ENCODE measurements at regions not wholly inside any gene's neighbourhood (a gene's known extent, or its start where the extent isn't known, plus 50 kb on each side); places are given as distances from the start of the nearest gene placed in this dataset.

DNA sequence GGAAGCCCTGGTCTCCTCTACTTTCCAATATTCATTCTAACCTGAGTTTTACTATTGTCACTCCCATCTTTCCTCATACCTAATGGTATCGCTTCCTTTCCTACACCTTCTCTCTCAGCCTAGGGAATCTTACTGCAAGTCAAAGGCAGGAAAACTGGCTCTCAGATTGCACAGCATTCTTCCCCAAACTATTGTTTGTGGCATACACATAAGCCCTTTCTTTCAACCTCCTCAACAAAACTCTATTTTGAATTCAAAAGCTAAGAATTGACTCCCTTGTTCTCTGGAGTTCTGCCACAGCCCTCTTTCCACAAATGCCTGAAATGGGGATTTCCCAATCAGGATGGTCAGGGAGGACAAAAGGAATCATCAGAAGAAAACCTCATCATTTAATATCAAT, 181.5 kb downstream of the FAM76B start:
- WGBS (ENCODE audit: insufficient coverage) = 97% methylated on average over 1 of the region's 1 CpG
- intact Hi-C loops (cut with micrococcal nuclease) = no loop called here
- Histone ChIP-seq H3K27me3 (ENCODE audit: control insufficient read depth, insufficient read depth, low read length) (no peaks in the 10 kb centered on the region), H3K27ac (ENCODE audit: low read length) (no peak overlapping the region), H3K36me3 (ENCODE audit: control insufficient read depth, insufficient read depth, low read length) (no peaks in the 10 kb centered on the region), H3K4me3 (ENCODE audit: low read length) (no peak overlapping the region), H3K9me3 (ENCODE audit: control insufficient read depth, insufficient read depth, low read length) (no peaks in the 10 kb centered on the region), H3K4me1 (ENCODE audit: control insufficient read depth, insufficient read depth, low read length) (no peaks in the 10 kb centered on the region)
- H3K4me3 Mint-ChIP-seq = no peak overlapping the region
- ATAC-seq = no peak
- H3K27me3 Mint-ChIP-seq (ENCODE audit: low read depth in 2 of 2) = peaks cover 10 to 22% of the 10 kb centered on the region in 2 donors
- no peaks in the 10 kb centered on the region for H3K36me3 Mint-ChIP-seq
- H3K9me3 Mint-ChIP-seq = no peaks in the 10 kb centered on the region
- TF ChIP-seq, protein P1, sequence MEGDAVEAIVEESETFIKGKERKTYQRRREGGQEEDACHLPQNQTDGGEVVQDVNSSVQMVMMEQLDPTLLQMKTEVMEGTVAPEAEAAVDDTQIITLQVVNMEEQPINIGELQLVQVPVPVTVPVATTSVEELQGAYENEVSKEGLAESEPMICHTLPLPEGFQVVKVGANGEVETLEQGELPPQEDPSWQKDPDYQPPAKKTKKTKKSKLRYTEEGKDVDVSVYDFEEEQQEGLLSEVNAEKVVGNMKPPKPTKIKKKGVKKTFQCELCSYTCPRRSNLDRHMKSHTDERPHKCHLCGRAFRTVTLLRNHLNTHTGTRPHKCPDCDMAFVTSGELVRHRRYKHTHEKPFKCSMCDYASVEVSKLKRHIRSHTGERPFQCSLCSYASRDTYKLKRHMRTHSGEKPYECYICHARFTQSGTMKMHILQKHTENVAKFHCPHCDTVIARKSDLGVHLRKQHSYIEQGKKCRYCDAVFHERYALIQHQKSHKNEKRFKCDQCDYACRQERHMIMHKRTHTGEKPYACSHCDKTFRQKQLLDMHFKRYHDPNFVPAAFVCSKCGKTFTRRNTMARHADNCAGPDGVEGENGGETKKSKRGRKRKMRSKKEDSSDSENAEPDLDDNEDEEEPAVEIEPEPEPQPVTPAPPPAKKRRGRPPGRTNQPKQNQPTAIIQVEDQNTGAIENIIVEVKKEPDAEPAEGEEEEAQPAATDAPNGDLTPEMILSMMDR (IDR thresholded peaks at IDR 0.05) = no peak
- no peak overlapping the region for H3K27ac Mint-ChIP-seq
- DNase-seq = no peak
- no peaks in the 10 kb centered on the region for H3K4me1 Mint-ChIP-seq

DNA sequence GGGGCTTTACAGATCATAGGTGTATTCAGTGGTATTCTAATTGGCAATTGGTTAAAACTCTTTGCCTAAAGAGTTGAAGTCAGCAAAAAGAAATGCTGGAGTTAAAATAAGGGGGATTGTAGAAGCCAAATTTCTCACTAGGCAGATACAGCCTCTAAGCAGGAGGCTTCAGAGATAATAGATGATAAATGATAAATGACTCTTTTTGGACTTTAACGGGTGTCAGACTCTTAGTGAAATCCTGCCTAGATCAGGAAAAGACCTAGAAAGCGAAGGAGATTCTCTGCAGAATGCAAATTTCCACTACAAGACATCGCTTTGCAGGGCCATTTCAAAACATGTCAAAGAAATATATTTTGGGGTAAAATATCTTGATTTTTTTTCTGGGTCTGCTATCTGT, 182.8 kb downstream of the FAM76B start:
- no peaks in the 10 kb centered on the region for H3K36me3 Mint-ChIP-seq
- WGBS (ENCODE audit: insufficient coverage) = 88% methylated on average over 3 of the region's 3 CpGs
- peaks cover 10 to 22% of the 10 kb centered on the region in 2 donors for H3K27me3 Mint-ChIP-seq (ENCODE audit: low read depth in 2 of 2)
- DNase-seq = no peak
- H3K4me1 Mint-ChIP-seq = no peaks in the 10 kb centered on the region
- H3K9me3 ChIP-seq (ENCODE audit: control insufficient read depth, insufficient read depth, low read length) = no peaks in the 10 kb centered on the region
- H3K27ac ChIP-seq (ENCODE audit: low read length) = no peak overlapping the region
- TF ChIP-seq, protein P1 (IDR thresholded peaks at IDR 0.05) = no peak
- no peak overlapping the region for H3K27ac Mint-ChIP-seq
- no peak for ATAC-seq
- no peaks in the 10 kb centered on the region for H3K9me3 Mint-ChIP-seq
- H3K4me1 ChIP-seq (ENCODE audit: control insufficient read depth, insufficient read depth, low read length) = no peaks in the 10 kb centered on the region
- H3K4me3 Mint-ChIP-seq = no peak overlapping the region
- intact Hi-C loops (cut with micrococcal nuclease) = no loop called here
- H3K27me3 ChIP-seq (ENCODE audit: control insufficient read depth, insufficient read depth, low read length) = no peaks in the 10 kb centered on the region
- no peaks in the 10 kb centered on the region for H3K36me3 ChIP-seq (ENCODE audit: control insufficient read depth, insufficient read depth, low read length)
- no peak overlapping the region for H3K4me3 ChIP-seq (ENCODE audit: low read length)

DNA sequence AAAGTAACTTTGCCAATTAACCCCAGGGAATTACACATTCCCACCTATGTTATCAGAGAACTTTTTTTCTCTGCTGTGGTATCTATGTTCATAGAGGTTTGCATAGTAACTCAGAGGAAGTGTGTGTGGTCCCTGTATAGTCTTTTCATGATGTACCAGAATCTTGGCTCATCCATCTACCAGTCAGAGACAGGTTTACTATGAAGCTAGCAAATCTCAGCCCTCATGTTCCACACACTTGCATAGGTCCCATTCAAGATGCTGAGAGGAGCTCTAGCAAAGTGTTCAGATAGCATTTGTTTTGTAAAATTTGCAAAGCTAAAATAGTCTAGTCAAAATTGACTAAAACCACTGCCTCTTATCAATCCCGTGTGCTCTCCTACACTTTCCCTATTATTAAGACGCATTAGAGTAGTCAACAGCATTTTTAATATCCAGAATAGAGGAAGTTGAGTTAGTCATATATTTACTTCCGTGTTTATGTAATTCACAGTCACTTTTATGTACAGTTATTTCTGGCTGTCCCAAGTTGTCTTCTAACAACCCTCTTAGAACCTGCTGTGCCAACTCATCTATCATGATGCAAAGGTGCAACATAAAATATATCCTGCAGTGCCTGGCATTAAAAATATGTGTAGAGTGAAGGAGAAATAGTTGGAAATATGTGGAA, 184.2 kb downstream of the FAM76B start:
- no peaks in the 10 kb centered on the region for H3K36me3 ChIP-seq (ENCODE audit: control insufficient read depth, insufficient read depth, low read length)
- H3K4me3 Mint-ChIP-seq = no peak overlapping the region
- intact Hi-C loops (cut with micrococcal nuclease) = no loop called here
- no peak overlapping the region for H3K27ac Mint-ChIP-seq
- H3K36me3 Mint-ChIP-seq = no peaks in the 10 kb centered on the region
- ATAC-seq (no peak), DNase-seq (no peak)
- H3K27me3 ChIP-seq (ENCODE audit: control insufficient read depth, insufficient read depth, low read length) = no peaks in the 10 kb centered on the region
- H3K9me3 Mint-ChIP-seq = no peaks in the 10 kb centered on the region
- WGBS (ENCODE audit: insufficient coverage) = no CpG with 5 or more reads among the region's 3 CpGs
- no peaks in the 10 kb centered on the region for H3K4me1 ChIP-seq (ENCODE audit: control insufficient read depth, insufficient read depth, low read length)
- no peaks in the 10 kb centered on the region for H3K9me3 ChIP-seq (ENCODE audit: control insufficient read depth, insufficient read depth, low read length)
- TF ChIP-seq, protein P1 (IDR thresholded peaks at IDR 0.05) = no peak
- no peaks in the 10 kb centered on the region for H3K4me1 Mint-ChIP-seq
- no peak overlapping the region for H3K27ac ChIP-seq (ENCODE audit: low read length)
- H3K27me3 Mint-ChIP-seq (ENCODE audit: low read depth in 2 of 2) = peaks cover 10 to 22% of the 10 kb centered on the region in 2 donors
- H3K4me3 ChIP-seq (ENCODE audit: low read length) = no peak overlapping the region

DNA sequence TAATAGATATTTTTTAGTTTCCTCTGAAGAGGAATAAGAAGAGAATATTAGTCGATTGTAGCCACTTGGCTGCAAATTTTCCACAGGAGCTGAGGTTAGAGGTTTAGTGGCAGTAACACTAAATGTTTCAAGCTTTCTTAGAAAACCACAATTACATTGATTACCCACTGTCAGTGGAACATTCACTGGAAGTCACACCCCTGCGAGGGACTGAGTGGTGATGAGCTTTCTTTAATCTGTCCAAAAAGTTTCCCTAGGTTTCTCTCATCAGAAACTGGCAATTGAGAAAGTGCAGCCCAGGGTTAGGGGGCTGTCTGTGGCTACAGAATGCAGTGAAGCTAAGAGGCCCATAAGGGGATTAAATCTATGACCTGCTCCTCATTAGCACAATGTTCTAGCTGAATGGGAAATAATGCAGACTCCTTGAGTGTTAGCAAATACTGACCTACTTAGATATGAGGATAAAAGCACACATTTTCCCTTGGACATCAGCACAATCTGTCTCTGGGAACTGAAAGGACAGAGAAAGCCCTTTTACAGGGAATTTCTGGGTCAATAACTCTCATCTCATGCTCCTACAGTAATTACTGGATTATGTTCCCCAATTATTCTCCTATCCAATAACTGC, 189.5 kb downstream of the FAM76B start:
- no peak overlapping the region for H3K27ac ChIP-seq (ENCODE audit: low read length)
- no peak for ATAC-seq
- intact Hi-C loops (cut with micrococcal nuclease) = no loop called here
- no peaks in the 10 kb centered on the region for H3K27me3 ChIP-seq (ENCODE audit: control insufficient read depth, insufficient read depth, low read length)
- H3K36me3 Mint-ChIP-seq = no peaks in the 10 kb centered on the region
- H3K27ac Mint-ChIP-seq = no peak overlapping the region
- H3K9me3 ChIP-seq (ENCODE audit: control insufficient read depth, insufficient read depth, low read length) = no peaks in the 10 kb centered on the region
- H3K4me1 ChIP-seq (ENCODE audit: control insufficient read depth, insufficient read depth, low read length) = no peaks in the 10 kb centered on the region
- 55% methylated on average over 2 of the region's 2 CpGs for WGBS (ENCODE audit: insufficient coverage)
- peaks cover 0 to 16% of the 10 kb centered on the region in 2 donors for H3K27me3 Mint-ChIP-seq (ENCODE audit: low read depth in 2 of 2)
- TF ChIP-seq, protein P1 (IDR thresholded peaks at IDR 0.05) = no peak
- no peaks in the 10 kb centered on the region for H3K9me3 Mint-ChIP-seq
- H3K4me1 Mint-ChIP-seq = no peaks in the 10 kb centered on the region
- H3K4me3 Mint-ChIP-seq = no peak overlapping the region
- H3K36me3 ChIP-seq (ENCODE audit: control insufficient read depth, insufficient read depth, low read length) = no peaks in the 10 kb centered on the region
- no peak overlapping the region for H3K4me3 ChIP-seq (ENCODE audit: low read length)
- no peak for DNase-seq
